ENCODE measurements at regions not wholly inside any gene's neighbourhood (a gene's known extent, or its start where the extent isn't known, plus 50 kb on each side); places are given as distances from the start of the nearest gene placed in this dataset.

DNA sequence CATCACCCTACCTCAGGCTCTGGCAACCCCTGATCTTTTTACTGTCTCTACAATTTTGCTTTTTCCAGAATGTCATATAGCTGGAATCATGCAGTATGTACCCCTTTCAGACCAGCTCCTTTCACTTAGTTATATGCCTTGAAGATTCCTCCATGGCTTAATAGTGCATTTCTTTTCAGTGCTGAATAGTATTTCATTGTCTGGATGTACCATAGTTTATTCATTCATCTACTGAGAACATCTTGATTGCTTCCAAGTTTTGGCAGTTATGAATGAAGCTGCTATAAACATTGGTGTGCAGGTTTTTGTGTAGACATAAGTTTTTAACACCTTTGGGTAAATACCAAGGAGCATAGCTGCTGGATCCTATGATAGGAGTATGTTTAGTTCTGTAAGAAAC lies 50.8 kb upstream of the ANP32A start:
- DNase-seq (ENCODE audit: low read depth in 2 of 3, low spot score in 2 of 3) = no peak

DNA sequence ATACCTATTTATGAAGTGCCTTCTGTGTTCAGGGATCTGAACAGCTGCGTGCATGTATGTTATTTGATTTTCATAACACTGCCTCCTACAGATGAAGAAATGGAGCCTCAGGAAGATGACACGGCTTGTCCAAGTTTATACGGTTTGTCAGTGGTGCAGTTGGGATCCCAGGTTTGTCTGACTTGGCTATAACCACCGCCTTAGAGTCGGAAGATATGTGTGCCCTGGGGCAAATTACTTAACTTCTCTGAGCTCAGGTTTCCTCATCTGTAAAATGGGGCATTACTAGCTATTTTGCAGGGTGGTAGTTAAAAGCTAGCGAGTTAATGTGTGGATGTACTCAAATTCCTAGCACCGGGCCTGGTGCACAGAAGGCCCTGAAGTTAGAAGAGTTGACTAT lies 54.1 kb upstream of the ANP32A start:
- no peak for DNase-seq (ENCODE audit: low read depth in 2 of 3, low spot score in 2 of 3)

GRCh38 chr15:68875377-68876116 lies 54.8 kb upstream of the SPESP1 start:
- peak; percentile 65 to 97 (median 87) for DNase-seq (ENCODE audit: low read depth in 2 of 3, low spot score in 2 of 3)

GRCh38 chr15:68877626-68878025 lies 52.7 kb upstream of the SPESP1 start:
- no peak for DNase-seq (ENCODE audit: low read depth in 2 of 3, low spot score in 2 of 3)

GRCh38 chr15:68880382-68880781 lies 49.9 kb upstream of the SPESP1 start:
- DNase-seq (ENCODE audit: low read depth in 2 of 3, low spot score in 2 of 3) = no peak
